ENCODE measurements at regions not wholly inside any gene's neighbourhood (a gene's known extent, or its start where the extent isn't known, plus 50 kb on each side); places are given as distances from the start of the nearest gene placed in this dataset.

DNA sequence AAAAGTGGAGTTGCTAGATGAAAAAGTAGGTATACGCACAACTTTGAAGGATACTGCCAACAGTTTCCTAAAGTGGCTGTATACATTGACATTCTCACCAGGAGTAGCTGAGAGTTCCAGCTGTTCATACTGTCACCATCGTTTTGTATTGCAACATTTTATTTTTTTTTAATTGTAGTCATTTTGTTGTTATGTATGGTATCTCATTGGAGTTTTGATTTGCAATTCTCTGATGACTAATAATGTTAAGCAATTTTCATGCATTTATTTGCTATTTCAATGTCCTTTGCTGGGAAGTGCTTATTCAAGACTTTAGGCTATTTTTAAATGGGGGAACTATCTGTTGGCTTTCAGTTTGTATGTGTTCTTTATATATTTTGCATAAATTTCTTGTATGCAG is 185.1 kb upstream of the TGFBR2 start:
- H3K4me3 ChIP-seq (replicated peaks in 1 of 3) = no peak overlapping the region
- 80 to 82% methylated on average over 2 of the region's 2 CpGs for WGBS, 2 donors
- no peaks in the 10 kb centered on the region for H3K9me3 ChIP-seq
- no peak overlapping the region for H3K27ac ChIP-seq
- no peaks in the 10 kb centered on the region for H3K36me3 ChIP-seq
- intact Hi-C loops (cut with DNase I) = no loop called here
- DNase-seq = no peak
- no peak for TF ChIP-seq POLR2A (IDR thresholded peaks at IDR 0.05)
- TF ChIP-seq, protein P1, sequence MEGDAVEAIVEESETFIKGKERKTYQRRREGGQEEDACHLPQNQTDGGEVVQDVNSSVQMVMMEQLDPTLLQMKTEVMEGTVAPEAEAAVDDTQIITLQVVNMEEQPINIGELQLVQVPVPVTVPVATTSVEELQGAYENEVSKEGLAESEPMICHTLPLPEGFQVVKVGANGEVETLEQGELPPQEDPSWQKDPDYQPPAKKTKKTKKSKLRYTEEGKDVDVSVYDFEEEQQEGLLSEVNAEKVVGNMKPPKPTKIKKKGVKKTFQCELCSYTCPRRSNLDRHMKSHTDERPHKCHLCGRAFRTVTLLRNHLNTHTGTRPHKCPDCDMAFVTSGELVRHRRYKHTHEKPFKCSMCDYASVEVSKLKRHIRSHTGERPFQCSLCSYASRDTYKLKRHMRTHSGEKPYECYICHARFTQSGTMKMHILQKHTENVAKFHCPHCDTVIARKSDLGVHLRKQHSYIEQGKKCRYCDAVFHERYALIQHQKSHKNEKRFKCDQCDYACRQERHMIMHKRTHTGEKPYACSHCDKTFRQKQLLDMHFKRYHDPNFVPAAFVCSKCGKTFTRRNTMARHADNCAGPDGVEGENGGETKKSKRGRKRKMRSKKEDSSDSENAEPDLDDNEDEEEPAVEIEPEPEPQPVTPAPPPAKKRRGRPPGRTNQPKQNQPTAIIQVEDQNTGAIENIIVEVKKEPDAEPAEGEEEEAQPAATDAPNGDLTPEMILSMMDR (IDR thresholded peaks at IDR 0.05) = no peak
- no peaks in the 10 kb centered on the region for H3K27me3 ChIP-seq
- peaks cover 0 to 4% of the 10 kb centered on the region in 2 donors for H3K4me1 ChIP-seq

DNA sequence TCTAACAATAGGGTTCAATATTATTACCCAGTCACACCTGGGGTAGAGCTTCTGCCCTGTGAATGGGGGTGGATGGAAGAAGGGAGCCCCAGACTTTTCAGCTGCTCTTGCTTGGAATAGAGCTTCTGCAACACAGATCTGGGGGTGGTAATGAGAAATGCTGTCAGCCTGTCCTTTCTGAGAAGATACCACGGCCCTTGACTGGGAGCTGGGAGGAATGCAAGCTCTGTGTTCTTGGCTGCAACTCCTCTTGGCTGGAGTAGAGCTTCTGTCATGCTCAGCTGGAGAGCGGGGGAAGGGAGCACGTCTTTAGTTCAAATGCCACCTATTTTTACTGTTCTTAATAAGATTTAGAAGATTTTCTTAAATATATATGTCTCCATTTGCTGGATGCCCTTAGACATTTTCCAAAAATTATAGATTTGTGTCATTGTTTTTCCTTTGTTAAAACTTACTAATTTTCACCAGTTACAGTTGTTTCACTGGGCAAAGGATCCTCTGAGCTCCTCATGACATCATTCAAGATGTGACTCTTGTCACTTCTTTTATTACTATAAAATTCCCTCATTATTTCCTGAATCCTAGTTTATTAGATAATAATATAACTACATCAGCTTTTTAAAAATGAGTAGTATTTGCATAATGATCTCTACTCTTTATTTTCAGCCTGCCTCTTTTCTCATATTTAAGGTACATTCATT is 180.0 kb upstream of the TGFBR2 start:
- no peak for TF ChIP-seq POLR2A (IDR thresholded peaks at IDR 0.05)
- TF ChIP-seq, protein P1 (IDR thresholded peaks at IDR 0.05) = no peak
- no peaks in the 10 kb centered on the region for H3K27me3 ChIP-seq
- no peaks in the 10 kb centered on the region for H3K36me3 ChIP-seq
- no peak overlapping the region for H3K4me3 ChIP-seq (replicated peaks in 1 of 3)
- intact Hi-C loops (cut with DNase I) = no loop called here
- DNase-seq = peak; percentile 72 to 79
- H3K9me3 ChIP-seq = no peaks in the 10 kb centered on the region
- peaks cover 6 to 9% of the 10 kb centered on the region in 2 donors for H3K4me1 ChIP-seq
- H3K27ac ChIP-seq = no peak overlapping the region
- 12 to 18% methylated on average over 3 of the region's 3 CpGs for WGBS, 2 donors

DNA sequence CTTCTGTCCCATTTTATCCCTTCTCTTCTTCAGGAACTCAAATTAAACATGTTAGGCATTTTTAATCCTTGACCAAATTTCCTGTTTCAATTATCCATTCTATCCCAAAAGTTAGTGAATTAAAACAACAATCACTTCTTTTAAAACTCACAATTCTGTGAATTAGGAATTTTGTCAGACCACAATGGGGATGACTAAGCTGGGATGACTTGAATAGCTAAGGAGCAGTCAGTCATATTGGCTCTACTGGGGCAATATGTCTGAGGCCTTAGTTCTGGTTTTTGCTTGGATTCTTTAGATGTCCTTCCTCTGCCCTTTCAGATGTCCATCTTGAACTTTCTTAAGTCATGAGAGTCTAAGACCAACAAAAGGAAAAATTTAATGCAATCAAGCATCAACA is 178.2 kb upstream of the TGFBR2 start:
- intact Hi-C loops (cut with DNase I) = no loop called here
- Histone ChIP-seq H3K4me3 (replicated peaks in 1 of 3) (no peak overlapping the region), H3K9me3 (no peaks in the 10 kb centered on the region), H3K4me1 (peaks cover 6 to 9% of the 10 kb centered on the region in 2 donors), H3K27ac (no peak overlapping the region), H3K27me3 (no peaks in the 10 kb centered on the region), H3K36me3 (no peaks in the 10 kb centered on the region)
- no peak for DNase-seq
- TF ChIP-seq, protein P1 (IDR thresholded peaks at IDR 0.05) = no peak
- TF ChIP-seq POLR2A (IDR thresholded peaks at IDR 0.05) = no peak

DNA sequence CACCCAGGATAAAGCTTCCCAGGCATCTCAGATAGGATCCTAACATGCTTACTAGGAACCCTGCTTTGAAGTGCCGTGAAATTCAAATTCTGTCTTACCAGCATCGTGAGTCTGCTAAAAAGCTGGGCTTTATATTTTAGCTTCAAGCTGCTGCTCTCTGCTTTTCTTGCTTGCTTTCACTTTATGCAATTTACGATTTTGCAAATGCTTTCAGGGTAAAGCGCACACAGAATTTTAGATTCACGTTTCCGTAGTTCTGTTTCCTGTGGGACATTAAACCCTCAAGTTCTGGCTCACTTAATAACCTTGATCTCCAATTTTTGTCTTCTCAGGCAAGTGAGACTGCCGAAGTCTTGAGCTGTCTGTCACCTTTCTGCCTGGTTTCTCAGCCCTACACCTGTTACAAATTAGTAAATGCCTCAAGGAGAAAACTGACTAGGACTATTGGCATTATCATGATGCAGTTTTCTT is 170.5 kb upstream of the TGFBR2 start:
- intact Hi-C loops (cut with DNase I) = no loop called here
- DNase-seq = no peak
- TF ChIP-seq, protein P1 (IDR thresholded peaks at IDR 0.05) = no peak
- no peak for TF ChIP-seq POLR2A (IDR thresholded peaks at IDR 0.05)
- no peaks in the 10 kb centered on the region for H3K27me3 ChIP-seq
- H3K4me1 ChIP-seq = peaks cover 14 to 17% of the 10 kb centered on the region in 2 donors
- 74 to 86% methylated on average over 7 of the region's 7 CpGs for WGBS, 2 donors
- no peaks in the 10 kb centered on the region for H3K36me3 ChIP-seq
- H3K27ac ChIP-seq = no peak overlapping the region
- no peak overlapping the region for H3K4me3 ChIP-seq (replicated peaks in 1 of 3)
- H3K9me3 ChIP-seq = no peaks in the 10 kb centered on the region

DNA sequence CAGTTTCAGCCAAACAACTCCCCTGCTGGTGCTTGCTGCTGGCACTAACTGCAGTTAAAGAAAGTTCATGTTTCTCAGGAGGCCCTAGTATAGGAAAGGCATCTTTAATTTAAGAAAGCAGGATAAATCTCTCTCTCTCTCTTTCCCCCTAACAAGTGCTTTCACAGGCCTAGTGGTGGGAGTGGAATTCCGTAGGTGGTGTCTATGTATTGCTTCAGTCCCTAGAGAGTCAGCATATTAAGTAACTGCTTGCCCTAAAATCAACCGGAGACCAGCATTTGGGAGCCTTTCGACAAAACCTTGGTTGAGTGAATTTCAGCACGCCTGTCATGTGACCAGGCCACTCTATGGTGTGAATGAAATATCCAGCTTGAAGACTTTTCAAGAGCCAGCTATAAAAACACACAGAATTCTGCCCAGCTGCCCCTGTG is 169.2 kb upstream of the TGFBR2 start:
- H3K27ac ChIP-seq = peak overlapping the region; percentile 10 to 57 (median 48)
- H3K27me3 ChIP-seq = no peaks in the 10 kb centered on the region
- H3K4me1 ChIP-seq = peaks cover 14 to 17% of the 10 kb centered on the region in 2 donors
- TF ChIP-seq POLR2A (IDR thresholded peaks at IDR 0.05) = no peak
- TF ChIP-seq, protein P1 (IDR thresholded peaks at IDR 0.05) = no peak
- WGBS, 2 donors = 18 to 38% methylated on average over 4 of the region's 4 CpGs
- H3K4me3 ChIP-seq (replicated peaks in 1 of 3) = no peak overlapping the region
- peak; percentile 85 to 89 for DNase-seq
- no peaks in the 10 kb centered on the region for H3K36me3 ChIP-seq
- no peaks in the 10 kb centered on the region for H3K9me3 ChIP-seq
- intact Hi-C loops (cut with DNase I) = no loop called here
